Fibroblast of gingiva (primary cell): ENCODE measurements at regions not wholly inside any gene's neighbourhood (a gene's known extent, or its start where the extent isn't known, plus 50 kb on each side); places are given as distances from the start of the nearest gene placed in this dataset.
A peak's percentile ranks its signal among the peaks of the same experiment; 100 is the strongest.

Source experiments
- DNase-seq: peaks from one replicate; pipeline ENCODE4 v3.0.0-alpha.2; 2011; ENCODE audit warnings: low read depth

DNA sequence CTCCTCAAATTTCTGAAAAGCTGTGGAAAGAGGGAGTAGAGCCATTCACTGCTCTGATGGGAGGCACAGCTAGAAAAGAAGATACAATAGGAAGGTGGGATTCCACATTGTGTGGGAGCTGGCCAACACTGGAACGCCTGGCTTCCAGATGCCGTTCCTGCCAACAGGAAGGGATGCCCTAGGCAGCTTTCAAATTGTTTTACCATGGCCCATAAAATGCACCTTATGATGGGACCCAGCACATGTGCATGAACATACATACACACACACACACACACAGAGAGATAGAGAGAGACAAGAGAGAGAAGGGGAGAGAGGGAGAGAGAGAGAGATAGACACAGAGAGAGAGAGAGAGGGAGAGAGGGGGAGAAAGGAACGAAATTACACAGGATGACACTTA, 86.1 kb upstream of the BZW1 start:
- DNase-seq: no peak

GRCh38 chr2:200728630-200729029, 83.1 kb upstream of the BZW1 start:
- DNase-seq: peak; percentile 24

DNA sequence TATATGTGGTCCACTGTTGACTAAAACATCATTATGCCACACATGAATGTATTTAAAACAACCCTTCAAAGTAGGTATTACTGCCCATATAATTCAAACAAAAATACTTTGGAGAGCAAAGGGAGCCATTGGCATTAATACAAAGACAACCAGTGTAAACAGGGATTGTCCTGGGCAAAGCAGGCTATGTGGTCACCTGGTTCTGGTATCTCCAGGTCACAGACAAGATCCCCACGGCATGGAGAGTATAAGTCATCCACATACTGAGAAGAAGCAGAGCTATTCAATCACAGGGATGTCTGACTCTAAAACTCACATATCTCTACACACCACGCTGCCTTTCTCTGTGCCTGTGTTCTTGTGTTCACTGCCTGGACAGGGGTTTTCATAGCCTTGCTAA, 81.4 kb upstream of the BZW1 start:
- no peak for DNase-seq

DNA sequence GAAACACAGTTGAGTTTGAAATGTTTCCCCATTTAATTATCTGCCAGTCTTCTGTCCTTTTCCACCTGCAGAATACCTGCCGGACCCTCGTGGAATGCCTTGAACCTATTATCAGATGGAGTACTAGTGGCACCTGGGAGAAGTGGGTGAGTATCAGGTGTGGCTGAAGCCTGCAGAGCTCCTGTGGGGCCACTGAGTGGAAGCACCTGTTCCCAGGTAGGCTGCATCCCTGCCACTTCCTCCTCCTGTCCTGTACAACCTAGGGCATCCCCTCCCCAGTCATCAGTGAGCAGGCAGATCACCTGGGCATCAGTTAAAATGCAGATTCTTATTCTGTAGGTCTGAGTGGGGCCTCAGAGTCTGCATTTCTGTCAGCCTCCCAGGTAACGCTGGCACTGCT, 80.8 kb upstream of the BZW1 start:
- no peak for DNase-seq

DNA sequence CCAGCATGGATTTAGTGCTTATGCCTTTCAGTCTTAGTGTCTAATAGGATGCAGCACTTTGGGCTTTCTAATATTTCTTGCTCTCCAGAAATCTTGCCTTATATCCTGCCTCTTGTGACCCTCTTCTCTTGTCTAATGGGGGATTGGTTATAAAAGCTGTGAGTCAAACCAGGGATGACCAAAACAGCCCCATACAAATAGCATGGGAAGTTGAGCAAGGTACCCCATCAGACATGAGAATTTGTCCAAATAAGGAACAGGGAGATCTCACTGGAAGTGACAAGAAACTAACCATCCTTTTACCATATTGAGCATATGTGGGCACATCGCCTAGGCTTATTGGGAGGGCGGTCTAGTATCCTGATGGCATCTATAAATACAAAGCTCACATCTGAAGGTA, 78.8 kb upstream of the BZW1 start:
- no peak for DNase-seq

GRCh38 chr2:200733713-200734198, 78.0 kb upstream of the BZW1 start:
- DNase-seq: no peak

DNA sequence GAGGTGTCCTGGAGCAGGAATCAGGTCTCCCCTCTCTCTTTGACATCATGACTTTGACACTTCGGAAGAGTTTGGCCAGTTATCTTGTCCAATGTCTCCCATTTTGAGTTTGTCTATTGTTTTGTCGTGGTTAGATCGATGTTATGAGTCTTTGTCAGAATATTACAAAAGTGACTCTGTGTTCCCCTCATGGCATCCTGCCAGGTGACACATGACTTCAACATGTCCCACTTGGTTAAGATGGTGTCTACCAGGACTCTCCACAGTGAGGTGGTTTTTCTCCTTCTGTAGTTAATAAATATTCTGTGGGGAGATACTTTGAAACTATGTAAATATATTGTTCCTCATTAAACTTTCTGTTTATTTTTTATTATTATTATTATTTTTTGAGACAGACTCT, 76.6 kb upstream of the BZW1 start:
- no peak for DNase-seq

- no peak for DNase-seq
Measured at GRCh38 chr2:200736646-200737274, 75.0 kb upstream of the BZW1 start.

- no peak for DNase-seq
Measured at GRCh38 chr2:200737585-200737984, 74.1 kb upstream of the BZW1 start.

GRCh38 chr2:200738590-200738989, 73.1 kb upstream of the BZW1 start:
- DNase-seq: no peak

DNA sequence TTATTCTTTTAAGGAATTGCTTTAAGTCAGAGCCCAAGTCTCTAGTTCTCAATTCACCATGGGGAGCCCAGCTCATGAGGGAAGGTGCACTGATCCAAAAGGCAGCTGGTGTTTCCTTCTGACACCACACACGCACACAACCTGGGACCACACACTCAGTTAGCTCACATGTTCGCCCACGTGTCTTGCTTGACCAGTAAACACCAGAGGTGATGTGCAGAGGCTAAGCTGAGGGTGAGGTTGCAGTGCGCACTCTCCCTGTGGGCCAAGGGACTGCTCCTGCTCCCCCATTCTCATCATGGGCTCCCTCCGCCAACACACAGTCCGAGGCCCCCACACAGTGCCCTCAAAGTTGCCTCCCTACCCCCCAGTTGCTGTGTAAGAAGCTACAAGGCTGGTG, 70.8 kb upstream of the BZW1 start:
- no peak for DNase-seq

DNA sequence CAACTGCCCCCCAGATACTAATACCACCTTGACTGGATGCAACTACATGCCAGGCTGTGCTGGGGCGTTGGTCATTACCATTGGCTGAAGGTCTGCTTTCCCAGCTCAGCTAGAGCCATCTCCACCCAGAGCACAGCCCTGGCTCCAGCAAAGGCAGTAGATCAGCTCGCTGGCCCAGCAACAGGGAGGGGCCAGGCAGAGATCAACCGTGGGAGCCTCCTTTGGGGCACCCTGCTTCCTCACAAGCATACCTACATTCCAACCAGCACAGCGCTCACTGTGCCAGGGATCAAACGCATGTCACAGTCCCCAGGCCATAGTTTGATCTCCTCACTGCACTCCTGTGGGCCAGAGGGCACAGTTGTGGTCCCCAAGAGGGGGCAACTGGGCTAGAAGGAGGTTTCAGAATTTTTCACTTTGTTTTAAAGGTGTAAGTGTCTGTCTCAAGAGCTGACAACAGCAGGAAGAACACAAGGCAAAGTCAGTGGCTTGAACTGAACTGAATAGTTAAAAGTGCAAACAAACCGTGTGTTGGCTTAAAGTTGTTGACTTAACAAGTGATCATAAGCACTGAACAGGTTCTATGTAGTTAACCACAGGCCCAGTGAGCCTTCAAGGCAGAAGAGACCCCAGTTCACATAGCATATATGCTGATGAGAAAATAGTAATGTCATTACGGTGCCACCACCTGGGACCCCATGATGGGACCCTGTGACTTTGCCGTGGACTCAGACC, 70.1 kb upstream of the BZW1 start:
- DNase-seq: no peak

DNA sequence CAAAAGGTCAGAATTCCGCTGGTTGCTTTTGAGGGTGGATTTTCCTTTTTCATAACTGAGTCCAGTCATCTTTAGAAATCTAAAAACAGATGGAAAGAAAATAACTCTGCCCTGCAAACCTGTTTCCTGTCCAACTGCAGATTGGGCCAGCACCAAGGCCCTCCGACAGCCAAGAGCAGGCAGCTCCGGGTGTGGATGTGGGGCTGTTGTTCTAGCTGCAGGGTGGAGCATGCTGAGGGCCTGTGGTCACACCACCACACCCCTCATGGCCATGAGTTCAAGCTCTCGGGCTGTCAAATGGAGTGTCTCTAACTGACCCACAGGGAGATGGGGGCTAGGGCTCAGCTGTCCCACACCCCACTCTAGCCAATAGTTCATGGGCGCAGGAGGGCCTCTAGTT, 69.3 kb upstream of the BZW1 start:
- peak; percentile 83 for DNase-seq

DNA sequence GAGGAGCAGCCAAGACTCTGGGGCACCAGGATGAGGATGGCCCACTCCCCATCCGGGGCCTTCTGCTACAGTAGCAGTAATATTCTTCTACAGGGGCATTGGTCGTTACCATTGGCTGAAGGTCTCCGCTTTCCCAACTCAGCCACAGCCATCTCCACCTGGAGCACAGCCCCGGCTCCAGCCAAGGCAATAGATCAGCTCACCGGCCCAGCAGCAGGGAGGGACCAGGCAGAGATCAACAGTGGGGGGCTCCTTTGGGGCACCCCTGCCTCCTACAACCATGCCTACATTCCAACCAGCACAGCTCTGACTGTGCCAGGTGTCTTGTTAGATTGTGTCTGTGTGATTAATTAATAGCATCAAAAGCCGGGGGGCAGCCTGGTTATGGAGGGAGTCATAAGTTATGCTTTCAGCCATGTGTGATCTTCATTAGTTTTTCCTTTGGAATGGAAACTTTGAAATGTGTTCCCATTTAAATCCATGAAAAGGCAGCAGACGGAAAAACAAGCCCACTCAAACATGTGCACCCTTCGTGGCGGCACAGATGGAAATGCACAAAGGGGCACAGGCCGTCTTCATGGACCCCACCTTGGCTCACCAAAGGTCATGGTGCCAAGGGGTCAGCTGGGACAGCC, 68.6 kb upstream of the BZW1 start:
- DNase-seq: no peak

- DNase-seq: no peak
Measured at GRCh38 chr2:200744201-200744602, 67.5 kb upstream of the BZW1 start.

DNA sequence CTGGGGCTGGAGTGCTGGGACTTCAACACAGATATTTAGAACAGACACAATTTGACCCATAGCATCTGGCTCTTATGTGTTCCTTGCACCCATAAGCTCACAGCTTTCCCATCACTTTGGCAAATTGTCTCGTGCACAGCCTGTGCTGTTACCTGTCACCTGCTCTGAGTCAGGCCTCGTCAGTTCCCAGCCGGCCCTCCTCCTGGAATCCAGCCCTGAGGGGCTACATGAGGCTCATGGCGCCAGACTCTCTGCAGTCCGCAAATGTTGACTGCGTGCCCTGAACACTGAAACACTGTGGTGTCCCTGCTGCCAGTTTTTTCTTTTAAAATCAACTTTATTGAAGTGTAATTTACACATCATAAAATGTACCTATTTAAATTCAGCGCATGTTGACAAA, 65.4 kb upstream of the BZW1 start:
- no peak for DNase-seq

- peak; percentile 65 for DNase-seq
Measured at GRCh38 chr2:200747668-200748618, 63.8 kb upstream of the BZW1 start.

GRCh38 chr2:200748779-200749178, 62.9 kb upstream of the BZW1 start:
- DNase-seq: no peak

DNA sequence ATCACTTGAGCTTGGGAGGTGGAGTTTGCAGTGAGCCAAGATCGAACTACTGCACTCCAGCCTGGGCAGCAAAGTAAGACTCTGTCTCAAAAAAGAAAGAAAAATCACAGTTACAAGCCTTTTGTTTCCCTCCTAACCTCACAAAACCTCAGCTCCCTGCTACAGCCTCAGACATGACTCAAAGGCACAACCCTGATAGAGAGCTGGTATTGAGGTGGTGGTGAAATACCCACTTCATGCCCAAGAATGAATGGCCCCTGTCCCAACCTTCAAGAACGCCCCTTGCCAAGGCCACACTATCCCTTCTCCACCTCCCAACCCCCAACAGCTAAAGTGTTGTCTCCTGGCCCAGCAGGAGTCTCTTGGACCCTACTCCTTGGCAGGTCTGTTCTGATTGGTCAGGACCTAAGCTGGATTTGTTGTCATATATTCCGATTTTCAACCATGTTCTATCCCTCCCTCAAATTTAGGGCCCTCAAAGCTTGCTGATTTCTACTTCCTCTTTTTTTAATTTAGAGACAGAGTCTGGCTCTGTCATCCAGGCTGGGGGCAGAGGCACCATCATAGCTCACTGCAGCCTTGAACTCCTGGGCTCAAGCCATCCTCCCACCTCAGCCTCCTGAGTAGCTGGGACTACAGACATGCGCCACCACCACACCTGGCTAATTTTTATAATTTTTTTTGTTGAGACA, 61.9 kb upstream of the BZW1 start:
- no peak for DNase-seq

DNA sequence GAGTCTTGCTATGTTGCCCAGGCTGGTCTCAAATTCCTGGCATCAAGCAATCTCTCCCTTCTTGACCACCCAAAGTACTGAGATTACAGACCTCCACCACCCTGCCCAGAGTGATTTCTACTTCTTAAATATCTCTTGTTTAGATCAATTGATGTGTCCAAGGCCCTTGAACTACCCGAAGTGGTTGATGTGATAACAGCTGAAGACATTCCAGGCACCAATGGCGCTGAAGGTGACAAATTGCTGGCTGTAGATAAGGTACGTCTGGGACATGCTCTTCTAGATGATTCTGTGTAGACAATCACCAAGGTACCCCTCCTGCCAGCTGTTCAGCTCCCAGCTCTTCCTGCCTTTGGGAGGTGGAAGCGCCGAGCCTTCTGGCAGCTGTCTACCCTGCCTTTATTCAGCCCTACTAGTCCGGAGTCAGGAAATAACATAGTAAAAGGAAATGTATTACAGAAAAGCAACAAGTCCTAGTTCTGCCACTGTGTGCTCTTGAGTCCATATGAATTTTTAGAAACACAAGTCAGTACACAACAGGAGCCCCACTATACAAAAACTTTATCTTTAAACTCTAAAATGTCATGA, 61.3 kb upstream of the BZW1 start:
- DNase-seq: no peak

- DNase-seq: no peak
Measured at GRCh38 chr2:200751786-200752185, 59.9 kb upstream of the BZW1 start.
